ENCODE measurements at regions not wholly inside any gene's neighbourhood (a gene's known extent, or its start where the extent isn't known, plus 50 kb on each side); places are given as distances from the start of the nearest gene placed in this dataset.

DNA sequence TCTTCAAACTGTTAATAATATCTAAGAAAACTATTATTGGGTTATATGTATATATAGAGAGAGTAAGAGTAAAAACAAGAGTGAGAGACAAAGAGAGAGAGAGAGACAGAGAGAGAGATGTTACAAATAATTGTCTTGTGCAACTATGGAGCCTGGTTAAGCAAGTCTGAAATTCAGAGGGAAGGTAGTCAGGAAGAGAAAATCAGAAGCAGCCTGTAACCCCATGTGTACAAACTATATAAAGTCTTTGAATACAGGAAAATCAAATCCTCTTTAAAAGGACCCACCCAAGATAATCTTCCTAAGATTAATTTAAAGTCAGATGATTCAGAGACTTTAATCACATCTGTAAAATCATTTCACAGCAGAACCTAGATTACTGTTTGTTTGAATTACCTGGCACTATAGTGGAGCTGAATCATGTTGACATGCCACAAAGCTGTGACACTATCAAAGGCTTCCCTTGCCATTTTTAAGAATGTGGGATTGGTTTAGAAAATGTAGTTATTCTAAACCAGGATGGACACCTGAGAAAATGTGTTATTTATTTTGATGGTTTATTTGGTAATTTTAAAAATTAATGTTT is 301.7 kb upstream of the FSIP2 start:
- Histone ChIP-seq H3K27ac (ENCODE audit: extremely low read depth, low read depth, low read length) (no peak overlapping the region), H3K4me1 (replicated peaks in 1 of 2; ENCODE audit: control insufficient read depth in 2 of 2, insufficient read depth in 2 of 2, low read length in 2 of 2) (no peaks in the 10 kb centered on the region), H3K9me3 (replicated peaks; ENCODE audit: control insufficient read depth, insufficient read depth, low read depth, low read length) (no peaks in the 10 kb centered on the region), H3K4me2 (ENCODE audit: insufficient read depth, low read length) (no peak overlapping the region), H3K9ac (ENCODE audit: insufficient read depth in 1 of 2, low read depth in 2 of 2, low read length in 2 of 2) (no peak overlapping the region), H3K79me2 (ENCODE audit: control insufficient read depth, insufficient read depth, low read length) (no peaks in the 10 kb centered on the region), H3K27me3 (ENCODE audit: control insufficient read depth in 2 of 2, insufficient read depth in 2 of 2, low read length in 2 of 2) (no peaks in the 10 kb centered on the region), H3K36me3 (ENCODE audit: control insufficient read depth, insufficient read depth, low read length) (no peaks in the 10 kb centered on the region), H4K20me1 (replicated peaks; ENCODE audit: control insufficient read depth, insufficient read depth, low read length) (no peaks in the 10 kb centered on the region), H3K9me1 (ENCODE audit: control insufficient read depth, insufficient read depth, low read length) (no peaks in the 10 kb centered on the region), H2AFZ (ENCODE audit: low read depth, low read length) (no peak overlapping the region), H3K4me3 (no peak overlapping the region)
- ATAC-seq (no peak), DNase-seq (ENCODE audit: extremely low read depth in 1 of 4, low spot score in 3 of 4) (no peak), FAIRE-seq (no peak)
- CTCF ChIA-PET (ENCODE audit: low intra/inter-chr PET ratio) = no interaction called here
- TF ChIP-seq, protein P1, sequence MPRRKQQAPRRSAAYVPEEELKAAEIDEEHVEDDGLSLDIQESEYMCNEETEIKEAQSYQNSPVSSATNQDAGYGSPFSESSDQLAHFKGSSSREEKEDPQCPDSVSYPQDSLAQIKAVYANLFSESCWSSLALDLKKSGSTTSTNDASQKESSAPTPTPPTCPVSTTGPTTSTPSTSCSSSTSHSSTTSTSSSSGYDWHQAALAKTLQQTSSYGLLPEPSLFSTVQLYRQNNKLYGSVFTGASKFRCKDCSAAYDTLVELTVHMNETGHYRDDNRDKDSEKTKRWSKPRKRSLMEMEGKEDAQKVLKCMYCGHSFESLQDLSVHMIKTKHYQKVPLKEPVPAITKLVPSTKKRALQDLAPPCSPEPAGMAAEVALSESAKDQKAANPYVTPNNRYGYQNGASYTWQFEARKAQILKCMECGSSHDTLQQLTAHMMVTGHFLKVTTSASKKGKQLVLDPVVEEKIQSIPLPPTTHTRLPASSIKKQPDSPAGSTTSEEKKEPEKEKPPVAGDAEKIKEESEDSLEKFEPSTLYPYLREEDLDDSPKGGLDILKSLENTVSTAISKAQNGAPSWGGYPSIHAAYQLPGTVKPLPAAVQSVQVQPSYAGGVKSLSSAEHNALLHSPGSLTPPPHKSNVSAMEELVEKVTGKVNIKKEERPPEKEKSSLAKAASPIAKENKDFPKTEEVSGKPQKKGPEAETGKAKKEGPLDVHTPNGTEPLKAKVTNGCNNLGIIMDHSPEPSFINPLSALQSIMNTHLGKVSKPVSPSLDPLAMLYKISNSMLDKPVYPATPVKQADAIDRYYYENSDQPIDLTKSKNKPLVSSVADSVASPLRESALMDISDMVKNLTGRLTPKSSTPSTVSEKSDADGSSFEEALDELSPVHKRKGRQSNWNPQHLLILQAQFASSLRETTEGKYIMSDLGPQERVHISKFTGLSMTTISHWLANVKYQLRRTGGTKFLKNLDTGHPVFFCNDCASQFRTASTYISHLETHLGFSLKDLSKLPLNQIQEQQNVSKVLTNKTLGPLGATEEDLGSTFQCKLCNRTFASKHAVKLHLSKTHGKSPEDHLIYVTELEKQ (CRISPR knock-in tag; IDR thresholded peaks at IDR 0.05) = no peak
- TF ChIP-seq, protein P2, sequence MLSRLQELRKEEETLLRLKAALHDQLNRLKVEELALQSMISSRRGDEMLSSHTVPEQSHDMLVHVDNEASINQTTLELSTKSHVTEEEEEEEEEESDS (CRISPR knock-in tag; IDR thresholded peaks at IDR 0.05) = no peak
- TF ChIP-seq ZNF695 (CRISPR knock-in tag; IDR thresholded peaks at IDR 0.05) = no peak
- TF ChIP-seq MTA1 (IDR thresholded peaks at IDR 0.05; ENCODE audit: borderline replicate concordance) = no peak
- no peak for TF ChIP-seq BRD4 (IDR thresholded peaks at IDR 0.05)
- no peak for TF ChIP-seq ZBTB43 (CRISPR knock-in tag; IDR thresholded peaks at IDR 0.05)
- TF ChIP-seq, protein P3, sequence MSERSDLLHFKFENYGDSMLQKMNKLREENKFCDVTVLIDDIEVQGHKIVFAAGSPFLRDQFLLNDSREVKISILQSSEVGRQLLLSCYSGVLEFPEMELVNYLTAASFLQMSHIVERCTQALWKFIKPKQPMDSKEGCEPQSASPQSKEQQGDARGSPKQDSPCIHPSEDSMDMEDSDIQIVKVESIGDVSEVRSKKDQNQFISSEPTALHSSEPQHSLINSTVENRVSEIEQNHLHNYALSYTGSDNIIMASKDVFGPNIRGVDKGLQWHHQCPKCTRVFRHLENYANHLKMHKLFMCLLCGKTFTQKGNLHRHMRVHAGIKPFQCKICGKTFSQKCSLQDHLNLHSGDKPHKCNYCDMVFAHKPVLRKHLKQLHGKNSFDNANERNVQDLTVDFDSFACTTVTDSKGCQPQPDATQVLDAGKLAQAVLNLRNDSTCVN (CRISPR knock-in tag; IDR thresholded peaks at IDR 0.05) = no peak
- TF ChIP-seq FOSL1 (tag; conservative IDR thresholded peaks at IDR 0.05) = no peak
- TF ChIP-seq, protein P4, sequence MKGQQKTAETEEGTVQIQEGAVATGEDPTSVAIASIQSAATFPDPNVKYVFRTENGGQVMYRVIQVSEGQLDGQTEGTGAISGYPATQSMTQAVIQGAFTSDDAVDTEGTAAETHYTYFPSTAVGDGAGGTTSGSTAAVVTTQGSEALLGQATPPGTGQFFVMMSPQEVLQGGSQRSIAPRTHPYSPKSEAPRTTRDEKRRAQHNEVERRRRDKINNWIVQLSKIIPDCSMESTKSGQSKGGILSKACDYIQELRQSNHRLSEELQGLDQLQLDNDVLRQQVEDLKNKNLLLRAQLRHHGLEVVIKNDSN (CRISPR knock-in tag; IDR thresholded peaks at IDR 0.05) = no peak
- no peak for TF ChIP-seq ARID3A (IDR thresholded peaks at IDR 0.05; ENCODE audit: borderline replicate concordance, low read depth, low read length)
- TF ChIP-seq ZNF584 (CRISPR knock-in tag; IDR thresholded peaks at IDR 0.05; ENCODE audit: low read depth) = no peak
- no peak for TF ChIP-seq ZNF551 (CRISPR knock-in tag; IDR thresholded peaks at IDR 0.05)
- TF ChIP-seq ZC3H11A (IDR thresholded peaks at IDR 0.05; ENCODE audit: low read depth, low read length) = no peak
- in situ Hi-C loops (cut with MboI) (no loop called here), intact Hi-C loops (cut with micrococcal nuclease) (no loop called here)
- POLR2A ChIA-PET = no interaction called here
- no TSS peak for BruUV-seq (replicated peaks)
